UCSD-AML1 (cell line): ENCODE measurements at regions not wholly inside any gene's neighbourhood (a gene's known extent, or its start where the extent isn't known, plus 50 kb on each side); places are given as distances from the start of the nearest gene placed in this dataset.
"Not testable (repeated sequence)": the region's sequence is repeated elsewhere in the genome, so short reads cannot be mapped to it uniquely, and the experiment has no call there.

Experiments used
- DNase-seq: peaks from one replicate; lab custom pipeline; 2025; ENCODE audit not compliant: unreplicated experiment; lab: John Stamatoyannopoulos, UW

DNA sequence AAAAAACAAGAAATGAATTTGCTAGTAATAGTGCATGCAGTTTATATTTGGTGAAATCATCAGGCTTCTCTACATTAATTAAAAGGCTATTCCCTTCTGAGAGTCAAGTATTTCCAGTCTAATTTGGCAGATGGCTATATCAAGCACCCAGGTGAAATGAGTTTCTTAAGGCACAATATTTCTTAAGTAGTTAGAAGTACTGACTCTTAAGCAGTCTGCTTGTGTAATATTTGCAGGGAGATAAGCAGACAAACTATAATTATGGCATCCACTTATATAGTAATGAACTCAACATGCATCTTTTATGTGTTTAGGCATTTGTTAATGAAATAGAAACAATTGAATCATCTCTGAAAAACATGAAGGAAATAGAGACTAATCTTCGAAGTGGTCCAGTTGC is 189.2 kb downstream of the UTRN start:
- DNase-seq = no peak

DNA sequence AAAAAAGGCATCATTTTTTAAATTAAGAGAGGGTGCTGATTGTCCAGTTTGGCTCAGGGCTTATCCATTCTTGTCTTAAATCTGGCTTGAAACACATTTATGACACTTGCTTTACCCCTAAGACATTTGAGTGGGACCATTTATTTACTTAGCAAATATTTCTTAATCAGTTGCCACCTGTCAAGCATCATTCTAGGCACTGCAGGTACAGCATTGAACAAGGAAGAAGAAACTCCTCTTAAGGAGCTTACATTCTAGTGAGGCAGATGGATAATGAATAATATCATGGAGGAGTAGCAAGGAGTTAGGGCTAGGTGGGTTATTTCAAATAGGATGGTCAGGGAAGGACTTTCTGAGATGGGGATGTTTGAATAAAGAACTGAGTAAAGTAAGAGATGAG is 189.8 kb downstream of the UTRN start:
- no peak for DNase-seq

GRCh38 chr6:144475411-144475810 is 190.3 kb downstream of the UTRN start:
- DNase-seq = no peak

GRCh38 chr6:144476286-144476685 is 191.2 kb downstream of the UTRN start:
- no peak for DNase-seq

- no peak for DNase-seq
Measured at GRCh38 chr6:144477396-144477795, 192.3 kb downstream of the UTRN start.

DNA sequence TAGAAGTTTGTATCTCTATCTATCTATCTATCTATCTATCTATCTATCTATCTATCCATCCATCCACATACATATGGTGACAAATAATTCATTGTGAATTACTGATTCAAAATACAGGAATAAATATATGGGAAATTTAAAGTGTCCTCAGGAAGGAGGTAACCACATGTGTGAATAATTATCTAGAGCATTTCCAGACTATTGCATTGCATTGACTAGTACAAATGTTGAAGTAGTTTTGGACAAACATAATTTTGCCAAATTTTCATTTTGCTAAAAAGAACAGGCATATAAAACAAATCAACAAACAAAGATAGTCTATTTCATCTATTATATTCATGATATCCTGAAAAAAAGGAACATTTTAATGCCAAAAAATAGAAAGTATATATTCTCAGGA is 192.7 kb downstream of the UTRN start:
- no peak for DNase-seq

DNA sequence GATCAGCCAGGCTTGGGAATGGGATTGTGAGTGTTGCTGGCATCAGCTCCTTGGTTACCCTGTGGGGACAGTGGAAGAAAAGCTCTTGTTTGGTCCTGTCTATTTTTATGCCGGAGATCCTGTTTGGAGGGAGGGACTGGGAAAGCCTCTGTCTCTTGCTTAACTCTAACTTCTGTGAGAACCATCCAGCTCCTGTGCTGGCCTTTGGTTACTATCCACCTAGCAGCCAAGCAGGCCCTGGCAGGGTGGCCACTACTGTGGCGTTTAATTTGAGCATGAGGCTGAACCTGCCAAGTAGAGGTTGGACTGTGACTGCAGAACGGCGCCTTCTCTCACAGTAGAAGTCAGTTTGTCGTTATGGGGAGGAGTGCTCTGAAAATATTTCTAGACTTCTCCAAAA is 193.3 kb downstream of the UTRN start:
- DNase-seq = no peak

GRCh38 chr6:144479991-144480390 is 194.9 kb downstream of the UTRN start:
- no peak for DNase-seq

- no peak for DNase-seq
Measured at GRCh38 chr6:144480473-144480872, 195.3 kb downstream of the UTRN start.

- DNase-seq = no peak
Measured at GRCh38 chr6:144481527-144481926, 196.4 kb downstream of the UTRN start.

DNA sequence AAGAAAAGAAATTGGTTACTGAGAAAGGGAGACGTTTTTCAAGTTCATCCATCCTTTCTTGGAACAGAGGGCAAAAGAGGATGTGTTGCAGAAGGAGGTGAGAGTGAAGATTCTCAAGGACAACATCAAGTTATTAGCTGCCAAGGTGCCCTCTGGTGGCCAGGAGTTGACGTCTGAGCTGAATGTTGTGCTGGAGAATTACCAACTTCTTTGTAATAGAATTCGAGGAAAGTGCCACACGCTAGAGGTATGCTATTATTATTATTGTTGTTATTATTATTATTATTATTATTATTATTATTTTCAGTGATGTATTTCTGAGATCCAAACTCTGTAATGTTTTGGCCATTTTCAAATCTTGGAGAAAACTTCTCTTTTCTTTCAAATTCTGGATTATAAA is 197.0 kb downstream of the UTRN start:
- peak; percentile 55 for DNase-seq

GRCh38 chr6:144485531-144485930 is 200.4 kb downstream of the UTRN start:
- no peak for DNase-seq

DNA sequence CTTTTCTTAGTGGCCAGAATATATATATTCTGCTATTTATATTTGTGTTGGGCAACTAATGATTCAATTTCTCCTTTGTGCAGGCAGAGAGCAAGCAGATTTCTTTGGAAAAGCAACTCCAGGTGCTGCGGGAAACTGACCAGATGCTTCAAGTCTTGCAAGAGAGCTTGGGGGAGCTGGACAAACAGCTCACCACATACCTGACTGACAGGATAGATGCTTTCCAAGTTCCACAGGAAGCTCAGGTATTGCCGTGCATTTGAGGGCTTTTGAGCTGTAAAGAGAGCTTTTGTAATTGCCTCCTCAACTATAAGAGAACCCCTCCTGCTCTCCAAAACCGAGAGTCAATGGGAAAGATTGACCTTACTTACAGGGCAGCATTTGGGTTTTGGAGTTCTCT is 203.5 kb downstream of the UTRN start:
- no peak for DNase-seq

- DNase-seq = no peak
Measured at GRCh38 chr6:144493035-144493910, 208.1 kb downstream of the UTRN start.

DNA sequence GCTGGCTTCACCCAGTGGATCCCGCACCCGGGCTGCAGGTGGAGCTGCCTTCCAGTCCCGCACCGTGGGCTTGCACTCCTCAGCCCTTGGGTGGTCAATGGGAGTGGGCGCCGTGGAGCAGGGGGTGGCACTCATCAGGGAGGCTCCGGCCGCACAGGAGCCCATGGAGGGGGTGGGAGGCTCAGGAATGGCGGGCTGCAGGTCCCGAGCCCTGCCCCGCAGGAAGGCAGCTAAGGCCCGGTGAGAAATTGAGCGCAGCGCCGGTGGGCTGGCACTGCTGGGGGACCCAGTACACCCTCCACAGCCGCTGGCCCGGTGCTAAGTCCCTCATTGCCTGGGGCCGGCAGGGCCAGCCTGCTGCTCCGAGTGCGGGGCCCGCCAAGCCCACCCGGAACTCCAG is 209.9 kb downstream of the UTRN start:
- not testable (repeated sequence) for DNase-seq

- no peak for DNase-seq
Measured at GRCh38 chr6:144497650-144498049, 212.5 kb downstream of the UTRN start.

DNA sequence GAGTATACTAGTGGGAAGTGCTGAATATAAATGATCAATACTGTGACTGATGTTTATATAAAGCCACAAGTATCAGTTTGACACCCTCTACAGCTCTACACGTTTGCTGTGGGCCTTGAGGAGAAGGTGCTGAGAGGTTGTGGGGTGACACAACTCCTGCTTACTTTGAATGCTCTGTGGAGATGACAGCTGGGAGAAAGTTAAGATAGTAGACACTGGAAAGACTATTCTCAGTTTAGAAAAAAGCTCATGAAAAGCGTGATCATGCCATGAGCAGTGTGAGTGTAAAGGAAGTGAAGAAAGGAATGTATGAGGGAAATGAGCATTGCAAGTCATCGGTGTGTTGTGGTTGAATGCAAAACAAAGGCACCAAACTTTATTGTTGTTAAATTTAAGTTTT is 215.8 kb downstream of the UTRN start:
- no peak for DNase-seq

- not testable (repeated sequence) for DNase-seq
Measured at GRCh38 chr6:144505214-144505613, 220.1 kb downstream of the UTRN start.

DNA sequence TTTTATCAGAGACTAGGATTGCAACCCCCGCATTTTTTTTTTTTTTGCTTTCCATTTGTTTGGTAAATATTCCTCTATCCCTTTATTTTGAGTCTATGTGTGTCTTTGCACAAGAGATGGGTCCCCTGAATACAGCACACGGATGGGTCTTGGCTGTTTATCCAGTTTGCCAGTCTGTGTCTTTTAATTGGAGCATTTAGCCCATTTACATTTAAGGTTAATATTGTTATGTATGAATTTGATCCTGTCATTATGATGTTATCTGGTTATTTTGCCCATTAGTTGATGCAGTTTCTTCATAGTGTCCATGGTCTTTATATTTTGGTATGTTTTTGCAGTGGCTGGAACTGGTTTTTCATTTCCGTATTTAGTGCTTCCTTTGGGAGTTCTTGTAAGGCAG is 220.9 kb downstream of the UTRN start:
- not testable (repeated sequence) for DNase-seq

DNA sequence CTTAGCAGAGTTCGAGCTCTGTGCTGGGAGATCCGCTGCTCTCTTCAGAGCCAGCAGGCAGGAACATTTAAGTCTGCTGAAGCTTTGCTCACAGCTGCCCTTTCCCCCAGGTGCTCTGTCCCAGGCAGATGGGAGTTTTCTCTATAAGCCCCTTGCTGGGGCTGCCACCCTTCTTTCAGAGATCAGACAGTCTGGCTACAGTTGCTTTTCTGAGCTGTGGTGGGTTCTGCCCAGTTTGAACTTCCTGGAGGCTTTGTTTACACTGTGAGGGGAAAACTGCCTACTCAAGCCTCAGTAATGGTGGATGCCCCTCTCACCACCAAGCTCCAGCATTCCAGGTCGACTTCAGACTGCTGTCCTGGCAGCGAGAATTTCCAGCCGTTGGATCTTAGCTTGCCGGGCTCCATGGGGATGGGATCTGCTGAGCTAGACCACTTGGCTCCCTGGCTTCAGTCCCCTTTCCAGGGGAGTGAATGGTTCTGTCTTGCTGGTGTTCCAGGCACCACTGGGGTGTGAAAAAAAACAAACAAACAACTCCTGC is 222.7 kb downstream of the UTRN start:
- DNase-seq = not testable (repeated sequence)

- DNase-seq = no peak
Measured at GRCh38 chr6:144510859-144511258, 225.7 kb downstream of the UTRN start.

DNA sequence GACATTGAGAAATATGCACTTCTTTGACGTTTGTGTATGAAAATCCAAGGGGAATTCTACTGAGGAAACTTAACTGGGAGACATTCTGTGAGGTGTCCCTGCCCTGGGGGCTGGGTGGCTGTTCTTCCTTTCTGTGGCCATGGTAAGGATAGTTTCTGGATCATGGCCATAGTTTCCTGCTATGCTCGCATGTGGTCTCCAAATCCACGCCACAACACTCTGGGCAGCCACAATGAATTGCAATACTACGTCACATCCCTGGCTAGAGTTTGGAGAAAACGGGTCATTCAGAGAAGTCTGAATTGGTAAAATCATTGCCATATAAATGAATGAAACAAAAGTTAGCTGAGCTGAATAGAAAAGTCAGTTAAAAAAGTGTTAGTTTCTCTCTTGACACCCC is 230.6 kb downstream of the UTRN start:
- no peak for DNase-seq

DNA sequence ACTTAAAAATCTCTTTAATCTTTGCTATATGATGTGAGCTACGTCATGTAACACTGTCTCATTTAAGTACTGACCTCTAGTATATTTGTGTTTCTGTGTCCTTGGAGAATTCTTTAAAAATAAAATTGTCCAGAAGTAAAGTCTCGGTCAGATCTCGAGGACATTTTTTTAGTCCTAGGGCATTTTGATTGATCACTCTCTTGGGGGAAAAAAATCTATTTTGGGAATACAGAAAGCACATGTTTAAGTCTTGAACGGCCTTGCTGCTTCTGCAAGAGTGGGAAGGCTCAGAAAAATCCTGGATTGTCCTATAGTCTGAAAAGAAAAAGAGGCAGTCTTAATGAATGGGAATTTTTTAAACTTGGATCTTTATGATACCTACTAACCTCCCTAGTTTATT is 234.3 kb downstream of the UTRN start:
- DNase-seq = no peak
